IMR-90 (cell line): ENCODE measurements at regions not wholly inside any gene's neighbourhood (a gene's known extent, or its start where the extent isn't known, plus 50 kb on each side); places are given as distances from the start of the nearest gene placed in this dataset.
A peak's percentile ranks its signal among the peaks of the same experiment; 100 is the strongest.

Experiments
- ATAC-seq: fragments of 200-7000 bp; cut with Tn5 transposase; 2 replicates; pipeline ENCODE4 v1.9.1; 2020; ENCODE audit warnings: low read depth, mild to moderate bottlenecking, moderate library complexity
- BruUV-seq: library from RNA; stranded (reverse); fragments of 400-500 nt; replicated peaks from 2 replicates; lab custom pipeline; 2021; lab: Mats Ljungman, UMichigan
- CTCF ChIA-PET: fragments of 300-600 bp; formaldehyde crosslinking; extraction: SDS; loops from one replicate; lab custom pipeline; 2021; ENCODE audit warnings: antibody characterized with exemption; lab: Yijun Ruan, JAX
- POLR2A ChIA-PET: fragments of 300-600 bp; sonication (Branson Sonifier 250); formaldehyde crosslinking; loops from one replicate; lab custom pipeline; 2022; ENCODE audit warnings: antibody characterized with exemption; ENCODE audit not compliant: unreplicated experiment; lab: Charles Lee
- DNase-seq: peaks from one replicate; pipeline ENCODE4 v3.0.0; 2013
- H2AFZ ChIP-seq: replicated peaks from 2 replicates; pipeline ENCODE3; 2013; ENCODE audit warnings: low read length, mild to moderate bottlenecking; ENCODE audit not compliant: poor library complexity
- H2AK5ac ChIP-seq: 2 replicates; pipeline ENCODE4 v1.6.1; 2013; ENCODE audit warnings: low read depth, low read length, inconsistent platforms
- H2AK9ac ChIP-seq: replicated peaks from 2 replicates; pipeline ENCODE3; 2013; ENCODE audit warnings: mild to moderate bottlenecking, low read depth, low read length, moderate library complexity; ENCODE audit not compliant: poor library complexity
- H2BK120ac ChIP-seq: 2 replicates; pipeline ENCODE4 v1.6.1; 2013; ENCODE audit warnings: low read depth, low read length, inconsistent platforms
- H2BK15ac ChIP-seq: 3 replicates; pipeline ENCODE4 v1.6.1; 2013; ENCODE audit warnings: low read depth, low read length, inconsistent platforms
- H2BK20ac ChIP-seq: 2 replicates; pipeline ENCODE4 v1.6.1; 2013; ENCODE audit warnings: low read depth, mild to moderate bottlenecking, inconsistent platforms, low read length, moderate library complexity
- H2BK5ac ChIP-seq: 2 replicates; pipeline ENCODE4 v1.6.1; 2013; ENCODE audit warnings: mild to moderate bottlenecking, low read depth, low read length, inconsistent platforms; ENCODE audit not compliant: poor library complexity, severe bottlenecking
- H3K14ac ChIP-seq: replicated peaks from 2 replicates; pipeline ENCODE4 v1.6.1; 2013; ENCODE audit warnings: low read depth, low read length, inconsistent platforms
- H3K18ac ChIP-seq: 2 replicates; pipeline ENCODE4 v1.6.1; 2013; ENCODE audit warnings: low read depth, low read length, control low read depth
- H3K23ac ChIP-seq: 2 replicates; pipeline ENCODE4 v1.6.1; 2013; ENCODE audit warnings: low read depth, low read length, inconsistent platforms
- H3K27ac ChIP-seq: 2 replicates; pipeline ENCODE4 v1.5.1; 2013; ENCODE audit warnings: mild to moderate bottlenecking, control low read depth, low read length; ENCODE audit not compliant: insufficient read depth
- H3K27me3 ChIP-seq: 2 replicates; pipeline ENCODE4 v1.6.1; 2013; ENCODE audit warnings: low read length; ENCODE audit not compliant: control insufficient read depth, insufficient read depth
- H3K36me3 ChIP-seq: 2 replicates; pipeline ENCODE4 v1.6.1; 2013; ENCODE audit warnings: low read length, mixed read lengths; ENCODE audit not compliant: control insufficient read depth, insufficient read depth
- H3K4ac ChIP-seq: 2 replicates; pipeline ENCODE4 v1.6.1; 2013; ENCODE audit warnings: low read depth, low read length, inconsistent platforms
- H3K4me1 ChIP-seq: 2 replicates; pipeline ENCODE4 v1.6.1; 2013; ENCODE audit warnings: low read length, mixed read lengths; ENCODE audit not compliant: control insufficient read depth, insufficient read depth
- H3K4me2 ChIP-seq: 2 replicates; pipeline ENCODE4 v1.6.1; 2013; ENCODE audit warnings: low read depth, mild to moderate bottlenecking, control low read depth, low read length, moderate library complexity
- H3K4me3 ChIP-seq: 2 replicates; pipeline ENCODE4 v1.5.1; 2013; ENCODE audit warnings: low read depth, mild to moderate bottlenecking, control low read depth, low read length, moderate library complexity; ENCODE audit not compliant: insufficient read depth
- H3K56ac ChIP-seq: 2 replicates; pipeline ENCODE4 v1.6.1; 2013; ENCODE audit warnings: low read length, inconsistent platforms; ENCODE audit not compliant: insufficient read depth; ENCODE audit errors: extremely low read depth
- H3K79me1 ChIP-seq, 2 experiments: 2 replicates each; pipeline ENCODE4 v1.6.1; 2013; ENCODE audit warnings: low read length in 2 of 2, inconsistent platforms in 1 of 2, low read depth in 1 of 2
- H3K9ac ChIP-seq: 2 replicates; pipeline ENCODE4 v1.6.1; 2013; ENCODE audit warnings: low read depth, low read length, control low read depth
- H3K9me1 ChIP-seq: 2 replicates; pipeline ENCODE4 v1.6.1; 2013; ENCODE audit warnings: low read length, inconsistent platforms; ENCODE audit not compliant: insufficient read depth
- H3K9me3 ChIP-seq: 2 replicates; pipeline ENCODE4 v1.6.1; 2013; ENCODE audit warnings: low read length; ENCODE audit not compliant: control insufficient read depth, insufficient read depth
- H4K20me1 ChIP-seq: 2 replicates; pipeline ENCODE4 v1.6.1; 2013; ENCODE audit warnings: low read length, inconsistent platforms; ENCODE audit not compliant: insufficient read depth
- H4K5ac ChIP-seq: 2 replicates; pipeline ENCODE4 v1.6.1; 2013; ENCODE audit warnings: mild to moderate bottlenecking, low read depth, low read length, control low read depth
- H4K8ac ChIP-seq, 2 experiments: 2 replicates each; pipeline ENCODE4 v1.6.1; 2013; ENCODE audit warnings: low read depth in 2 of 2, low read length in 2 of 2, control low read depth in 1 of 2, inconsistent platforms in 1 of 2
- H4K91ac ChIP-seq: 2 replicates; pipeline ENCODE4 v1.6.1; 2013; ENCODE audit warnings: low read depth, low read length, inconsistent platforms; ENCODE audit not compliant: insufficient read depth
- CEBPB ChIP-seq: IDR thresholded peaks from 2 replicates; pipeline ENCODE4 v1.6.1; 2012; ENCODE audit warnings: low read depth, low read length, improper control_type of control experiment
- MAZ ChIP-seq: IDR thresholded peaks from 2 replicates; pipeline ENCODE4 v1.6.1; 2012; ENCODE audit warnings: low read depth, mild to moderate bottlenecking, low read length, improper control_type of control experiment, moderate library complexity, borderline replicate concordance
- USF2 ChIP-seq: fragments of 150-350 bp; IDR thresholded peaks from 2 replicates; pipeline ENCODE4 v1.6.1; 2017; ENCODE audit warnings: mild to moderate bottlenecking, antibody characterized with exemption, low read length, low read depth
- WGBS, 2 experiments: methylation state at CpG; one replicate each; pipeline versions ENCODE4 v1.1.5 to v1.1.7; 2013; ENCODE audit warnings: missing lambda C conversion rate in 2 of 2; ENCODE audit not compliant: insufficient read length in 1 of 2; ENCODE audit errors: extremely low coverage in 2 of 2; 5-methylcytosine and 5-hydroxymethylcytosine counted together
- dilution Hi-C: fragments of 300-500 bp; cut with HindIII; formaldehyde crosslinking; loops from one replicate; pipeline ENCODE4 v1.14.3; 2018; ENCODE audit warnings: low sequenced_read_pairs; ENCODE audit not compliant: unreplicated experiment
- in situ Hi-C: fragments of 300-500 bp; cut with MboI; formaldehyde crosslinking; loops from 3 replicates; pipeline ENCODE4 v1.14.3; 2019; ENCODE audit warnings: low sequenced_read_pairs, inconsistent platforms, mixed read lengths
- intact Hi-C: fragments of 100-400 bp; cut with micrococcal nuclease; formaldehyde crosslinking; loops from 2 replicates; pipeline ENCODE4 v1.10.0; 2022

- H2AK5ac ChIP-seq = no peak overlapping the region
- BruUV-seq = no TSS peak
- peaks cover 2% of the 10 kb centered on the region; the same call in 1 of the 2 replicates for H3K4me1 ChIP-seq
- no peak overlapping the region for H3K18ac ChIP-seq
- H2AFZ ChIP-seq = no peak overlapping the region
- H3K27me3 ChIP-seq = peaks cover 10% of the 10 kb centered on the region
- H3K36me3 ChIP-seq = no peaks in the 10 kb centered on the region
- ATAC-seq = no peak; the same call in 1 of the 2 replicates
- ChIA-PET POLR2A (no interaction called here), CTCF (no interaction called here)
- no peaks in the 10 kb centered on the region for H3K9me3 ChIP-seq
- TF ChIP-seq USF2 = 0 out of 2 replicates have a peak, but pooled peaks have one; percentile 13
- no peak for TF ChIP-seq CEBPB
- no peak for TF ChIP-seq MAZ
- no peak overlapping the region for H3K56ac ChIP-seq
- no peak overlapping the region for H2BK120ac ChIP-seq
- no peak overlapping the region for H3K27ac ChIP-seq
- H3K9ac ChIP-seq = no peak overlapping the region
- no peak overlapping the region for H3K4ac ChIP-seq
- H4K91ac ChIP-seq = no peak overlapping the region
- H3K9me1 ChIP-seq = no peaks in the 10 kb centered on the region
- no peak overlapping the region for H4K8ac ChIP-seq
- dilution Hi-C loops = no loop called here
- intact Hi-C loops = no loop called here
- in situ Hi-C loops = no loop called here
- WGBS, 2 experiments = 34% methylated on average over 3 of the region's 5 CpGs; no CpG with 5 or more reads in 1 of the 2 experiments
- H2BK20ac ChIP-seq = no peak overlapping the region
- no peaks in the 10 kb centered on the region for H3K79me1 ChIP-seq
- DNase-seq = peak; percentile 44
- H4K20me1 ChIP-seq = no peaks in the 10 kb centered on the region
- H3K23ac ChIP-seq = no peak overlapping the region
- no peak overlapping the region for H4K5ac ChIP-seq
- H2BK5ac ChIP-seq = no peak overlapping the region
- H3K14ac ChIP-seq = no peak overlapping the region
- no peak overlapping the region for H3K4me2 ChIP-seq
- no peak overlapping the region for H2BK15ac ChIP-seq
- H2AK9ac ChIP-seq = no peak overlapping the region
- no peak overlapping the region for H3K4me3 ChIP-seq
Measured at GRCh38 chr4:37767546-37767945, 58.9 kb upstream of the PGM2 start.
